GM12878 (cell line): ENCODE measurements at regions not wholly inside any gene's neighbourhood (a gene's known extent, or its start where the extent isn't known, plus 50 kb on each side); places are given as distances from the start of the nearest gene placed in this dataset.
"Not testable (repeated sequence)": the region's sequence is repeated elsewhere in the genome, so short reads cannot be mapped to it uniquely, and the experiment has no call there.

Source experiments
- ATAC-seq: fragments of 200-7000 bp; cut with Tn5 transposase; 3 replicates; pipeline ENCODE4 v1.9.1; 2020; ENCODE audit warnings: mild to moderate bottlenecking, moderate library complexity
- BruUV-seq: library from RNA; stranded (reverse); fragments of 400-500 nt; replicated peaks from 2 replicates; lab custom pipeline; 2021; lab: Mats Ljungman, UMichigan
- CTCF ChIA-PET: fragments of 300-600 bp; sonication (Branson Sonifier 250); formaldehyde crosslinking; extraction: SDS; loops from one replicate; lab custom pipeline; 2021; ENCODE audit warnings: inconsistent platforms; lab: Yijun Ruan, JAX
- POLR2A ChIA-PET: fragments of 350-600 bp; formaldehyde crosslinking; extraction: SDS; loops from one replicate; lab custom pipeline; 2021; ENCODE audit warnings: inconsistent platforms; lab: Charles Lee
- RAD21 ChIA-PET: fragments of 300-600 bp; sonication (Branson Sonifier 250); formaldehyde crosslinking; loops from one replicate; lab custom pipeline; 2023; ENCODE audit warnings: antibody characterized with exemption; ENCODE audit not compliant: unreplicated experiment; lab: Charles Lee
- SMC1A ChIA-PET: fragments of 300-600 bp; sonication (Branson Sonifier 250); formaldehyde crosslinking; loops from one replicate; lab custom pipeline; 2023; ENCODE audit not compliant: unreplicated experiment, uncharacterized antibody; lab: Charles Lee
- DNase-seq: peaks from one replicate; pipeline ENCODE4 v3.0.0-alpha.2; 2011; ENCODE audit warnings: low read depth, low spot score
- FAIRE-seq: peaks from 3 replicates; lab custom pipeline; 2011; peaks lifted over from hg19 to GRCh38; lab: Jason Lieb, UNC
- H2AFZ ChIP-seq: 2 replicates; pipeline ENCODE4 v1.6.0; 2011; ENCODE audit warnings: low read depth, low read length, control low read depth; ENCODE audit not compliant: control insufficient read depth
- H3K27ac ChIP-seq: 2 replicates; pipeline ENCODE4 v1.5.1; 2011; ENCODE audit warnings: control low read depth; ENCODE audit not compliant: control insufficient read depth, insufficient read depth
- H3K27me3 ChIP-seq, 2 experiments: replicated peaks in 1 of 2; 2 replicates each; pipeline versions ENCODE4 v1.6.0 to v1.6.1; 2011; ENCODE audit warnings: low read length in 1 of 2; ENCODE audit not compliant: control insufficient read depth in 2 of 2, insufficient read depth in 2 of 2
- H3K36me3 ChIP-seq, 2 experiments: 2 replicates each; pipeline ENCODE4 v1.5.1; 2011; ENCODE audit warnings: low read length in 1 of 2; ENCODE audit not compliant: control insufficient read depth in 2 of 2, insufficient read depth in 2 of 2
- H3K4me1 ChIP-seq: 2 replicates; pipeline ENCODE4 v1.6.1; 2011; ENCODE audit warnings: mild to moderate bottlenecking, low read length, moderate library complexity, mixed read lengths; ENCODE audit not compliant: control insufficient read depth, insufficient read depth
- H3K4me2 ChIP-seq: 2 replicates; pipeline ENCODE4 v1.6.0; 2011; ENCODE audit warnings: control low read depth; ENCODE audit not compliant: control insufficient read depth, insufficient read depth
- H3K4me3 ChIP-seq: fragments of 200-600 bp; sonication (generic); 2 replicates; pipeline ENCODE4 v1.5.1; 2016
- H3K79me2 ChIP-seq: 2 replicates; pipeline ENCODE4 v1.6.0; 2011; ENCODE audit warnings: low read length; ENCODE audit not compliant: control insufficient read depth, insufficient read depth
- H3K9ac ChIP-seq: 2 replicates; pipeline ENCODE4 v1.8.0; 2011; ENCODE audit warnings: low read length, control low read depth, mixed read lengths; ENCODE audit not compliant: control insufficient read depth, insufficient read depth
- H3K9me3 ChIP-seq: replicated peaks from 3 replicates; pipeline ENCODE4 v1.5.1; 2011; ENCODE audit warnings: mild to moderate bottlenecking, low read length; ENCODE audit not compliant: control insufficient read depth, insufficient read depth
- H4K20me1 ChIP-seq: 2 replicates; pipeline ENCODE4 v1.6.0; 2011; ENCODE audit not compliant: control insufficient read depth, insufficient read depth
- BACH1 ChIP-seq: fragments of 450-650 bp; IDR thresholded peaks from 2 replicates; pipeline ENCODE4 v1.6.1; 2017; ENCODE audit warnings: mild to moderate bottlenecking, borderline replicate concordance
- BMI1 ChIP-seq: fragments of 450-650 bp; IDR thresholded peaks from 2 replicates; pipeline ENCODE4 v1.6.1; 2016; ENCODE audit warnings: mild to moderate bottlenecking, moderate library complexity, borderline replicate concordance
- LARP7 ChIP-seq: fragments of 450-650 bp; IDR thresholded peaks from 2 replicates; pipeline ENCODE4 v1.6.1; 2017; ENCODE audit warnings: mild to moderate bottlenecking
- MAX ChIP-seq: IDR thresholded peaks from 2 replicates; pipeline ENCODE4 v1.6.1; 2012; ENCODE audit warnings: low read depth, low read length, improper control_type of control experiment
- POLR2A ChIP-seq: IDR thresholded peaks from 2 replicates; pipeline ENCODE4 v1.6.1; 2011; ENCODE audit warnings: low read depth, mild to moderate bottlenecking, low read length
- RBBP5 ChIP-seq: fragments of 200-600 bp; sonication (generic); conservative IDR thresholded peaks from 2 replicates; pipeline ENCODE4 v1.6.1; 2016
- SMAD5 ChIP-seq: IDR thresholded peaks from 2 replicates; pipeline ENCODE4 v1.6.1; 2016; ENCODE audit warnings: antibody characterized with exemption, low read depth
- SMARCA5 ChIP-seq: fragments of 450-650 bp; IDR thresholded peaks from 2 replicates; pipeline ENCODE4 v1.6.1; 2017; ENCODE audit warnings: mild to moderate bottlenecking
- ZNF207 ChIP-seq: fragments of 450-650 bp; IDR thresholded peaks from 2 replicates; pipeline ENCODE4 v1.6.1; 2014; ENCODE audit warnings: antibody characterized with exemption, mild to moderate bottlenecking, borderline replicate concordance
- ZNF384 ChIP-seq: IDR thresholded peaks from 2 replicates; pipeline ENCODE4 v1.6.1; 2012; ENCODE audit warnings: low read depth, mild to moderate bottlenecking, low read length, improper control_type of control experiment, borderline replicate concordance
- WGBS: methylation state at CpG from one replicate; pipeline ENCODE4 v1.1.6; 2016; ENCODE audit warnings: low lambda C conversion rate; ENCODE audit not compliant: insufficient replicate concordance, insufficient coverage; ENCODE audit errors: missing lambda C conversion rate; 5-methylcytosine and 5-hydroxymethylcytosine counted together
- in situ Hi-C: fragments of 300-500 bp; cut with MboI; formaldehyde crosslinking; loops from 9 replicates; pipeline ENCODE4 v1.14.3; 2018; ENCODE audit warnings: mixed read lengths
- intact Hi-C: fragments of 100-400 bp; cut with micrococcal nuclease; formaldehyde crosslinking; loops from one replicate; pipeline ENCODE4 v1.14.2; 2022; ENCODE audit not compliant: unreplicated experiment
- TF ChIP-seq, protein P1 (sequence below): IDR thresholded peaks from 2 replicates; pipeline ENCODE4 v1.6.1; 2012; ENCODE audit warnings: low read depth, low read length, improper control_type of control experiment
- TF ChIP-seq, protein P2 (sequence below): fragments of 450-650 bp; IDR thresholded peaks from 2 replicates; pipeline ENCODE4 v1.6.1; 2017; ENCODE audit warnings: borderline replicate concordance
- TF ChIP-seq, protein P3 (sequence below): IDR thresholded peaks from 2 replicates; pipeline ENCODE4 v1.6.1; 2011; ENCODE audit warnings: low read depth, low read length, improper control_type of control experiment, borderline replicate concordance

- intact Hi-C loops, H2AFZ ChIP-seq, H3K9me3 ChIP-seq, H3K9ac ChIP-seq, H3K27me3 ChIP-seq, H3K27ac ChIP-seq, POLR2A ChIA-PET, H3K4me1 ChIP-seq, RAD21 ChIA-PET, DNase-seq, H3K4me2 ChIP-seq, BruUV-seq, H3K79me2 ChIP-seq, H4K20me1 ChIP-seq, H3K4me3 ChIP-seq, ATAC-seq, FAIRE-seq, H3K36me3 ChIP-seq, in situ Hi-C loops: not testable (repeated sequence)
- SMC1A ChIA-PET = interaction anchor here (1.1 kb wide), 1 partner anchor 21 kb away, joined by 3 read pairs; no protein-coding TSS in a partner anchor
- CTCF ChIA-PET = interaction anchor here (0.7 kb wide), 1 partner anchor 9 kb away, joined by 4 read pairs; no protein-coding TSS in a partner anchor
- WGBS = 66% methylated on average over 10 of the region's 10 CpGs
Observed at GRCh38 chr9:1558666-1559065, 456.5 kb upstream of the SMARCA2 start.

DNA sequence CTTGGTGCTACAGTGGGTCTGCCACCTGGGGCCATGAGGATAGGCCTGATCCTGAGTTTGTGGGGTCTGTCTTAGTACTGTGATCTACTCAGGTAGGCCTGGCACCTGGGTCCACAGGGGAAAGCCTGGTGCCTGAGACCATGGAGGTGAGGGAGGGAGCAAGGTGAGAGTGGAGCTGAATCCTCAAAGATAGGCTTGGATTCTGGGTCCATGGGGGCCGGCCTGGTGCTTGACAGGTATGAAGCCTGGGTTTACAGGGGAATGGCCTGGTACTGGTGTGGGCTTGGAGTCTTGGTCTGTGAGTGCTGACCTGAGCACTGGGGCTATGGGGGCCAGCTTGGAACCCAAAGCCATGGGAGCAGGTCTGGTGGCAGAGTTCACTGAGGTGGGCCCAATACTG, 439.2 kb upstream of the SMARCA2 start:
- DNase-seq = no peak
- no peak overlapping the region for H2AFZ ChIP-seq
- no peak overlapping the region for H3K4me2 ChIP-seq
- H3K36me3 ChIP-seq = no peaks in the 10 kb centered on the region
- intact Hi-C loops (no loop called here), in situ Hi-C loops (no loop called here)
- WGBS = 0% methylated on average over 1 of the region's 1 CpG
- CTCF ChIA-PET = no interaction called here
- POLR2A ChIA-PET = no interaction called here
- H3K27me3 ChIP-seq = no peaks in the 10 kb centered on the region
- H3K4me3 ChIP-seq = no peak overlapping the region
- BruUV-seq = no TSS peak
- 0 out of 2 replicates have a peak, but pooled peaks cover 2% of the 10 kb centered on the region for H3K4me1 ChIP-seq
- no peaks in the 10 kb centered on the region for H3K79me2 ChIP-seq
- ATAC-seq = no peak
- no peaks in the 10 kb centered on the region for H4K20me1 ChIP-seq
- H3K9me3 ChIP-seq = no peaks in the 10 kb centered on the region; the same call in 2 of the 3 replicates
- no peak overlapping the region for H3K27ac ChIP-seq
- no peak overlapping the region for H3K9ac ChIP-seq
- RAD21 ChIA-PET = no interaction called here
- SMC1A ChIA-PET = interaction anchor here (0.9 kb wide), 1 partner anchor 150 kb away, joined by 3 read pairs; no protein-coding TSS in a partner anchor
- FAIRE-seq = no peak
- TF ChIP-seq, protein P1, sequence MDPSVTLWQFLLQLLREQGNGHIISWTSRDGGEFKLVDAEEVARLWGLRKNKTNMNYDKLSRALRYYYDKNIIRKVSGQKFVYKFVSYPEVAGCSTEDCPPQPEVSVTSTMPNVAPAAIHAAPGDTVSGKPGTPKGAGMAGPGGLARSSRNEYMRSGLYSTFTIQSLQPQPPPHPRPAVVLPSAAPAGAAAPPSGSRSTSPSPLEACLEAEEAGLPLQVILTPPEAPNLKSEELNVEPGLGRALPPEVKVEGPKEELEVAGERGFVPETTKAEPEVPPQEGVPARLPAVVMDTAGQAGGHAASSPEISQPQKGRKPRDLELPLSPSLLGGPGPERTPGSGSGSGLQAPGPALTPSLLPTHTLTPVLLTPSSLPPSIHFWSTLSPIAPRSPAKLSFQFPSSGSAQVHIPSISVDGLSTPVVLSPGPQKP = no peak
- TF ChIP-seq, protein P2, sequence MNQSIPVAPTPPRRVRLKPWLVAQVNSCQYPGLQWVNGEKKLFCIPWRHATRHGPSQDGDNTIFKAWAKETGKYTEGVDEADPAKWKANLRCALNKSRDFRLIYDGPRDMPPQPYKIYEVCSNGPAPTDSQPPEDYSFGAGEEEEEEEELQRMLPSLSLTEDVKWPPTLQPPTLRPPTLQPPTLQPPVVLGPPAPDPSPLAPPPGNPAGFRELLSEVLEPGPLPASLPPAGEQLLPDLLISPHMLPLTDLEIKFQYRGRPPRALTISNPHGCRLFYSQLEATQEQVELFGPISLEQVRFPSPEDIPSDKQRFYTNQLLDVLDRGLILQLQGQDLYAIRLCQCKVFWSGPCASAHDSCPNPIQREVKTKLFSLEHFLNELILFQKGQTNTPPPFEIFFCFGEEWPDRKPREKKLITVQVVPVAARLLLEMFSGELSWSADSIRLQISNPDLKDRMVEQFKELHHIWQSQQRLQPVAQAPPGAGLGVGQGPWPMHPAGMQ = no peak
- TF ChIP-seq BMI1 = no peak
- TF ChIP-seq POLR2A = no peak
- TF ChIP-seq, protein P3, sequence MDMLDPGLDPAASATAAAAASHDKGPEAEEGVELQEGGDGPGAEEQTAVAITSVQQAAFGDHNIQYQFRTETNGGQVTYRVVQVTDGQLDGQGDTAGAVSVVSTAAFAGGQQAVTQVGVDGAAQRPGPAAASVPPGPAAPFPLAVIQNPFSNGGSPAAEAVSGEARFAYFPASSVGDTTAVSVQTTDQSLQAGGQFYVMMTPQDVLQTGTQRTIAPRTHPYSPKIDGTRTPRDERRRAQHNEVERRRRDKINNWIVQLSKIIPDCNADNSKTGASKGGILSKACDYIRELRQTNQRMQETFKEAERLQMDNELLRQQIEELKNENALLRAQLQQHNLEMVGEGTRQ = no peak
- no peak for TF ChIP-seq BACH1
- TF ChIP-seq SMARCA5 = no peak
- no peak for TF ChIP-seq SMAD5
- TF ChIP-seq ZNF207 = no peak
- no peak for TF ChIP-seq MAX
- no peak for TF ChIP-seq ZNF384
- TF ChIP-seq LARP7 = no peak
- TF ChIP-seq RBBP5 = no peak
